GM19395 (cell line): ENCODE measurements at regions not wholly inside any gene's neighbourhood (a gene's known extent, or its start where the extent isn't known, plus 50 kb on each side); places are given as distances from the start of the nearest gene placed in this dataset.

ENCODE experiments used
- ATAC-seq: cut with Tn5 transposase; IDR thresholded peaks from one replicate; pipeline ENCODE4 v1.9.1; 2021; ENCODE audit warnings: mild to moderate bottlenecking, moderate library complexity; ENCODE audit not compliant: unreplicated experiment

GRCh38 chrX:2608638-2609430 is 82.3 kb upstream of the CD99 start:
- ATAC-seq: peak; percentile 87

- ATAC-seq: no peak
Measured at GRCh38 chrX:2607113-2607512, 84.0 kb upstream of the CD99 start.

DNA sequence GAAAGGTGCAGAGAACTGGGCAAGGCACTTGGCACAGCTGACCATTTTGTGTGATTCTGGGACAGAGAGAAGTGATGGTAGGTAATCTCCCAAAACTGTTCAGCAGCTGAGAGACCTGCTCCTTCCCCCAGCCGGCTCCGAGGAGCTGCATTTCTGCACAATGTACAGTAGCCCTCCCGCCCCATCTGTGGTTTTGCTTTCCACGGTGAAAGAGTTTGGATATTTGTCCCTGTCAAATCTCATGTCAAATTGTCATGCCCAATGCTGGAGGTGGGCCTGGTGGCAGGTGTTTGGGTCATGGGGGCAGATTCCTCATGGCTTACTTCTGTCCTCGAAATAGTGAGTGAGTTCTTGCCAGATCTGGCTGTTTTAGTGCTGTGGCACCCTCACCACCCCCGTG is 90.5 kb upstream of the CD99 start:
- ATAC-seq: no peak

- ATAC-seq: no peak
Measured at GRCh38 chrX:2596555-2597255, 94.4 kb upstream of the CD99 start.

GRCh38 chrX:2596045-2596444 is 95.0 kb upstream of the CD99 start:
- no peak for ATAC-seq

DNA sequence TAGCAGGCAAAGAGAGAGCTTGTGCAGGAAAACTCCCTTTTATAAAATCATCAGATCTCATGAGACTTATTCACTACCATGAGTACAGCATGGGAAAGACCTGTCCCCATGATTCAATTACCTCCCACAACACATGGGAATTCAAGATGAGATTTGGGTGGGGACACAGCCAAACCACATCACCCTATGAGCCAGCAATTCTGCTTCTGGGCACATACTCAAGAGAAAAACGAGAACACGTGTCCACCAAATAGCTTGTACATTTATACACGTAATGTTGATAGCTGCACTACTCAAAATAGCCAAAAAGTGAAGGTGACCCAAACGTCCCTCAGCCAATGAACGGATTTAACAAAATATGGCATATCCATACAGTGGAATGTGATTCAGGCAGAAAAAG is 94.5 kb upstream of the DHRSX start:
- ATAC-seq: no peak

GRCh38 chrX:2594491-2594890 is 93.7 kb upstream of the DHRSX start:
- no peak for ATAC-seq

- ATAC-seq: no peak
Measured at GRCh38 chrX:2592279-2592678, 91.5 kb upstream of the DHRSX start.

DNA sequence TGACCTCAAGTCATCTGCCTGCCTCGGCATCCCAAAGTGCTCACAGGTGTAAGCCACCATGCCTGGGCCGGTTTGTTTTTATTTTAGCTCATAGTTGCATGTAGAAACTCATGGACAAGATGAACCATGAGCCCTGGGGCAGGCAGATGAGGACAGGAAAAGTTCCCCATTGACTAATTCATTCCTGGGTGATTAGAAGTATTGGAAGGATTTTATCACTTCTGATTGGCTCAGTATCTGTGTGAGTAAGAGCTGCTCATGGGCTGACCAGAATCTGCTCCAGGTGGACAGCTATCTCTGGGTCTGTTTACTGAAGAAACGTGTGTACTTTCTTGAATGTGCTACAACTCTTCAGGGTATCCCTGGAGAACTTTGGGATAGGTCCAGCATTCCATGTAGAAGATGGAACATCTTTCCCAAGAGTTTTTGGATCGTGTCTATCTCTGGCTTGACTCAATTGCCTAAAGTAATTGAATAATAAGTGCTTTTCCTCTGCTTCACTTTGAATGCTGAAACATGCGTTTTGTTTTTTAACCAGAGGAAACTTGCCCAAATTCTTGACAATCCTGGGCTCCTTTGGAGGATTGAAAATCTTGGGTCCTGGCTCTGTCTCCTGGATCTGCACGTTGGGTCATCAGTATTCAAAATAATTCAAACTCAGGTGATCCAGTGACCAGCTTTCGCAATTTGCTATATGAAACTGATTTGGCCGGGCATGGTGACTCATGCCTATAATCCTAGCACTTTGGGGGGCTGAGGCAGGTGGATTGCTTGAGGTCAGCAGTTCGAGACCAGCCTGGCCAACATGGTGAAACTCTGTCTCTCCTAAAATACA is 88.6 kb upstream of the DHRSX start:
- ATAC-seq: no peak

DNA sequence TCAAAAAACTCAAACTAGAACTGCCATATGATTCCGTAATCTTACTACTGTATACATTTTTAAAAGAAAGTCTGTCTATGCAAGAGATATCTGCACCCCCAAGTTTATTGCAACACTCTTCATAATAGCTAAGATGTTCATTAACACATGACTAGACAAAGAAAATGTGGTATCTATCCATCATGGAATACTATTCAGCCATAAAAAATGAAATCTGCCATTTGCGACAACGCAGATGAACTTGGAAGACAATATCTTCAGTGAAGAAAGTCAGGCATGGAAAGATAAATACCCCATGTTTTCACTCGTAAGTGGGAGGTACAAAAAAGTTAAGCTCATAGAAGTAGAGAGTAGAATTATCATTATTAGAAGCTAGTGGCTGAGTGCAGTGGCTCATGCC is 87.3 kb upstream of the DHRSX start:
- ATAC-seq: no peak

- ATAC-seq: no peak
Measured at GRCh38 chrX:2587146-2587545, 86.4 kb upstream of the DHRSX start.

DNA sequence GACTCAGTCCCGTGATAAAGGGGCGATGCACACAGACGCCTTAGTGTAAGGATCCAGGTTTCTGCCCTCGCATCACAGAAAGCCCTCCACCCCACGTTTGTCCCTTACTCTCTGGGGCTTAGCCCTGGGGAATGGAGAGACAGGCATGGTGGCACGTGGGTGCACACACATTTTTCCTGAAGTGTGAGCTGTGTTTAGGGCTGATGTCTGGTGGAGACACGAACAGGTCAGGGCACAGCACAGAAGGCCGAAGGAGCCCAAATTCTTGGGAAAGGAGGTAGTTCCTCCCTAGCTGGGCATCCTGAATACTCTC is 84.3 kb upstream of the DHRSX start:
- ATAC-seq: no peak

DNA sequence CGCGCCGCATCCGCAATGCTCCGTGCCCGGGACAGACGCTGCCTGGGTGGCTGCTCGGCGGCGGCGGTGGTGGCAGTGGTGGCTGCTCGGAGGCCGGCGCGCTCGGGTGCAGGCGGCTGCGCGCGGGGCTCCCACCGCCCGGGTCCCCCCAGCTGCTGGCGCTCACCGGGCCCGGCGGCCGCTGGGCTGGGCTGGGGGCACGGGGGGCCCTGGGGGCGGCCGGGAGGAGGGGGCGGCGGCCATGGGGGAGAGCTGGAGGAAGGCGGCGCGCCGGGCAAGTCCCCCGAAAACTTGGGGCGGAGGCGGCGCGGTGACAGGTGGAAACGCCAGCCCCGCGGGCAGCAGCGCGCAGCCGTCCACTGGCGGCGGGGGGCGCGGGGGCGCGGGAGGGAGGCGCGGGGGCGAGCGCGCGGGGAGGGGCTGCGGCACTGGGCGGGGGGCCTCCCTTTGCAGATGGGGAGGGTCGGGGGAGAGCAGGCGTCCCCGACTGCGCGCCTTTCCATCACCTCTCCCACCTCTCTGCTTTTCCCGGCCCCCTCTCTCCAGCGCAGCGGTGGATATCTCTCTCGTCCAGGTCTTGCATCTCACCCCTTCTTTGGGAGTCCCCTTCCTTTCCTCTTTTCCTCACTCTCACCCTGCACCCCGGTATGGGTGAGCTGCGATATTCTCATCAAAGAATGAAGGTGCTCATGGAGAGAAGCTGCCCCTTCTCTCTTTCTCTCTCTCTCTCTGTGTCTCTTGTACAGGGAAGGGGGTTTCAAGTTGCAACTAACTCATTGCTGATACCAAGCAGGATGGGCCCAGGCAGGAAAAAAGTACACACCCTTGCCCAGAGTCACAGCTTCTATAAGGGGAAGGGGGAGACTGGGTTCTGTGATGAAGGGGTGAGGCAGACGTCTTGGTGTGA is 83.7 kb upstream of the DHRSX start:
- no peak for ATAC-seq

DNA sequence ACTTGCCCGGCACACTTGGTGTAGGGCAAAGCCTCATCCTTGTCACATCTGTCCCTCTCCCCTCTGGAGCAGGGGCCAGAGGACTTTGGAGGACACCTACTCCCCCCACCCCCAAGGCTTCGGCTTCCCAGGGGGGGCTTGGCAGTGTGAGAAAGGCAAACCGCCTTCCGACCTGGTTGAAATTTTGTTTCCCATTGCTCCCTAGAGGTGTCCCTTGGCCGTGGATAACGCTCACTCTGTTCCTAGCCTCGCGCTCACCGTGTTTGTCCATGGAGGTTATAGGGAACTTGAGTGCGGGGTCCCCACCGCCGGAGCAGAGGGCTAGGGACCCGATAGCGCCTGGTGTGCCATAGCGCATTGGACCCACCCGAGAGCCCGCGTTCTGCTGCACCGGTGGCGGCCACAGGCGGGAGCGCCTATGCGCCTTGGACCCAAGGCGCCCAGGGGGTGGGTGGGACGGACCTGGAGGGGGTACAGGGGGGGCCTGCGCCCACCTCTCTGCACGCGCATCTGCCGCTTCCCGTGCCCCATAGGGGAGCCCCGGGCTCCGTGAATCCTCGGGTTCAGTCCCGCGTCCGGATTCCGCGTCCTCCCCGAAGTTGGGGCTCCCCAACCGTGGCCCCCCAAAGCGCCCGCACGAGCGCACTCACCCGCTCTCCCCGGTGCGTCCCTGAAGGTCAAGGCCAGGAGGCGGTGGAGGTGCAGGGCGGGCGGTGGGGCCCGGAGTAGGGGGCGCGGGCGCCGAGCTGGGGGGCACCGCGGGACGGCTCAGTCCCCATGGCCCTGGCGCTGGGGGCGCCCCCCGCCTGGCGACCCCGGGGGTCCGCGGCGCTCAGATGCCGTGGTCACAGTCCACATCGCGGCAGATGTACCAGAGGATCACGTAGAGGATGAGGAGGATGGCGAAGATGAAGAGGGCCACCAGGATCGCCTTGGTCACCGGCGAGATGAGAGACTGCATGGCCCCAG is 82.7 kb upstream of the DHRSX start:
- no peak for ATAC-seq

- ATAC-seq: no peak
Measured at GRCh38 chrX:2582667-2583066, 81.9 kb upstream of the DHRSX start.

GRCh38 chrX:2581296-2581695 is 80.5 kb upstream of the DHRSX start:
- no peak for ATAC-seq

DNA sequence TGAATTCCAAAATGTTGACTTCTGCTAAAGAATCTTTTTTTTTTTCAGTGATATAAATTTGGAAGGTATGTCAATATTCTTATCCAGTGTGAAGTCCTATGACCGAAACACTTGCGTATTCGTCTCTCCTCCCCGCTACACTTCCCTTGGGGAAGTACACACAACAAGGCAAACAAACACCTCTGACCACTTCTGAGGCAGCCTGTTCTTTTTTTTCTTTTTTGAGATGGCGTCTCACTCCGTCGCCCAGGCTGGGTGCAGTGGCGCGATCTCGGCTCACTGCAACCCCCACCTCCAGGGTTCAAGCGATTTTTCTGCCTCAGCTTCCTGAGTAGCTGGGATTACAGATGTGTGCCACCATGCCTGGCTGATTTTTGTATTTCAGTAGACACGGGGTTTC is 78.1 kb upstream of the DHRSX start:
- ATAC-seq: no peak

- no peak for ATAC-seq
Measured at GRCh38 chrX:2577844-2578466, 77.2 kb upstream of the DHRSX start.

- ATAC-seq: no peak
Measured at GRCh38 chrX:2576793-2577192, 76.0 kb upstream of the DHRSX start.
